T-cell (primary cell): ENCODE measurements at regions not wholly inside any gene's neighbourhood (a gene's known extent, or its start where the extent isn't known, plus 50 kb on each side); places are given as distances from the start of the nearest gene placed in this dataset.
"Not testable (repeated sequence)": the region's sequence is repeated elsewhere in the genome, so short reads cannot be mapped to it uniquely, and the experiment has no call there.

ENCODE experiments used
- ATAC-seq, 4 experiments: fragments of 200-7000 bp in 3 of 4; fragments of 150-1000 bp in 1 of 4; cut with Tn5 transposase; replicated peaks in 1 of 4; 1 replicate in 3 of 4; 2 replicates in 1 of 4; pipeline ENCODE4 v1.10.0; 2021; ENCODE audit warnings: moderate library complexity in 3 of 4, mild to moderate bottlenecking in 2 of 4, moderate number of reproducible peaks in 1 of 4
- CTCF ChIA-PET, 2 donors: fragments of 300-600 bp; sonication (Branson Sonifier 250); formaldehyde crosslinking; loops; one replicate each; lab custom pipeline; 2022; ENCODE audit warnings: antibody characterized with exemption in 2 of 2; lab: Charles Lee
- POLR2A ChIA-PET, 2 donors: fragments of 300-600 bp; sonication (Branson Sonifier 250); formaldehyde crosslinking; loops; one replicate each; lab custom pipeline; 2022; ENCODE audit warnings: antibody characterized with exemption in 2 of 2; lab: Charles Lee
- DNase-seq, 35 experiments: peaks; one replicate each; pipeline versions ENCODE4 v3.0.0 to v3.0.0-alpha.2; 2013 to 2023
- H3K27ac ChIP-seq: one replicate; pipeline ENCODE4 v1.5.1; 2013; ENCODE audit warnings: low read length
- H3K27me3 ChIP-seq, 2 experiments: replicated peaks in 1 of 2; 1 replicate in 1 of 2; 2 replicates in 1 of 2; pipeline versions ENCODE4 v1.6.1 to v1.7.0; 2013; ENCODE audit warnings: low read length in 1 of 2, mixed read lengths in 1 of 2; ENCODE audit not compliant: control insufficient read depth in 2 of 2, insufficient read depth in 2 of 2; ENCODE audit errors: extremely low read depth in 1 of 2
- H3K36me3 ChIP-seq, 2 donors: 1 replicate in 1 of 2; 2 replicates in 1 of 2; pipeline versions ENCODE4 v1.6.1 to v1.7.0; 2013; ENCODE audit warnings: low read length in 1 of 2; ENCODE audit not compliant: control insufficient read depth in 2 of 2, insufficient read depth in 1 of 2; ENCODE audit errors: extremely low read depth in 1 of 2
- H3K4me1 ChIP-seq, 2 experiments: 1 replicate in 1 of 2; 2 replicates in 1 of 2; pipeline versions ENCODE4 v1.6.1 to v1.7.0; 2013; ENCODE audit warnings: low read length in 2 of 2, mixed read lengths in 1 of 2; ENCODE audit not compliant: insufficient read depth in 2 of 2, control insufficient read depth in 1 of 2; ENCODE audit errors: extremely low read depth in 1 of 2
- H3K4me3 ChIP-seq, 2 donors: 1 replicate in 1 of 2; 2 replicates in 1 of 2; pipeline versions ENCODE4 v1.5.1 to v1.7.0; 2013; ENCODE audit warnings: mild to moderate bottlenecking in 2 of 2, low read length in 1 of 2, moderate library complexity in 1 of 2; ENCODE audit not compliant: control insufficient read depth in 1 of 2; ENCODE audit errors: extremely low read depth in 1 of 2
- H3K9me3 ChIP-seq: 2 replicates; pipeline ENCODE4 v1.7.0; 2013
- H3K27ac Mint-ChIP-seq, 2 donors: one replicate each; pipeline ENCODE4 v1.8.0; 2020 to 2021; ENCODE audit warnings: mild to moderate bottlenecking in 2 of 2, mixed read lengths in 2 of 2
- H3K27me3 Mint-ChIP-seq, 2 donors: one replicate each; pipeline ENCODE4 v1.8.0; 2021 to 2022; ENCODE audit warnings: mixed read lengths in 2 of 2
- H3K36me3 Mint-ChIP-seq: one replicate; pipeline ENCODE4 v1.8.0; 2021; ENCODE audit warnings: mixed read lengths
- H3K4me1 Mint-ChIP-seq, 3 donors: one replicate each; pipeline ENCODE4 v1.8.0; 2020 to 2022; ENCODE audit warnings: mixed read lengths in 3 of 3, mild to moderate bottlenecking in 1 of 3
- H3K4me3 Mint-ChIP-seq, 3 donors: one replicate each; pipeline ENCODE4 v1.8.0; 2020 to 2022; ENCODE audit warnings: mild to moderate bottlenecking in 3 of 3, mixed read lengths in 3 of 3, moderate library complexity in 3 of 3
- H3K9me3 Mint-ChIP-seq, 3 donors: one replicate each; pipeline ENCODE4 v1.8.0; 2020 to 2022; ENCODE audit warnings: mixed read lengths in 3 of 3
- WGBS: methylation state at CpG from one replicate; pipeline ENCODE4 v1.1.5; 2013; ENCODE audit warnings: missing lambda C conversion rate; ENCODE audit not compliant: insufficient coverage; 5-methylcytosine and 5-hydroxymethylcytosine counted together

GRCh38 chr3:159045279-159045885 is 243.5 kb downstream of the MFSD1 start:
- DNase-seq, result no peak
- Histone ChIP-seq H3K27me3 (no peaks in the 10 kb centered on the region), H3K9me3 (no peaks in the 10 kb centered on the region), H3K36me3 (no peaks in the 10 kb centered on the region), H3K27ac (no peak overlapping the region), H3K4me1 (no peaks in the 10 kb centered on the region), H3K4me3 (no peak overlapping the region)
- ChIA-PET CTCF (no interaction called here), POLR2A (no interaction called here)
- Mint-ChIP-seq H3K27ac (no peak overlapping the region), H3K9me3 (no peaks in the 10 kb centered on the region), H3K4me1 (no peaks in the 10 kb centered on the region), H3K4me3 (no peak overlapping the region), H3K27me3 (no peaks in the 10 kb centered on the region), H3K36me3 (no peaks in the 10 kb centered on the region)
- no peak for ATAC-seq
- WGBS, result 63% methylated on average over 4 of the region's 5 CpGs

- H3K4me3 Mint-ChIP-seq, result no peak overlapping the region
- Histone ChIP-seq H3K27me3 (no peaks in the 10 kb centered on the region), H3K36me3 (no peaks in the 10 kb centered on the region), H3K9me3 (no peaks in the 10 kb centered on the region), H3K27ac (no peak overlapping the region), H3K4me1 (no peaks in the 10 kb centered on the region), H3K4me3 (no peak overlapping the region)
- no peaks in the 10 kb centered on the region for H3K27me3 Mint-ChIP-seq
- DNase-seq (no peak), ATAC-seq (no peak)
- no peaks in the 10 kb centered on the region for H3K4me1 Mint-ChIP-seq
- WGBS, result no CpG with 5 or more reads among the region's 3 CpGs
- peaks cover 0 to 9% (median 3%) of the 10 kb centered on the region in 3 donors for H3K9me3 Mint-ChIP-seq
- H3K27ac Mint-ChIP-seq, result no peak overlapping the region
- POLR2A ChIA-PET, result no interaction called here
- H3K36me3 Mint-ChIP-seq, result no peaks in the 10 kb centered on the region
- CTCF ChIA-PET, result no interaction called here
These were observed 245.5 kb downstream of the MFSD1 start for GRCh38 chr3:159047361-159047760.

- H3K36me3 ChIP-seq, H3K4me3 Mint-ChIP-seq, H3K27me3 Mint-ChIP-seq, H3K4me1 ChIP-seq, H3K4me3 ChIP-seq, H3K27ac Mint-ChIP-seq, CTCF ChIA-PET, H3K27me3 ChIP-seq, H3K27ac ChIP-seq, POLR2A ChIA-PET, H3K36me3 Mint-ChIP-seq, H3K4me1 Mint-ChIP-seq, DNase-seq, H3K9me3 ChIP-seq, ATAC-seq: not testable (repeated sequence)
- no CpG with 5 or more reads among the region's 1 CpG for WGBS
- peaks cover 0 to 12% (median 11%) of the 10 kb centered on the region in 3 donors for H3K9me3 Mint-ChIP-seq
These were observed 250.6 kb downstream of the MFSD1 start for GRCh38 chr3:159052494-159052893.

- Histone ChIP-seq H3K9me3 (no peaks in the 10 kb centered on the region), H3K27me3 (no peaks in the 10 kb centered on the region), H3K4me3 (no peak overlapping the region), H3K36me3 (no peaks in the 10 kb centered on the region), H3K4me1 (no peaks in the 10 kb centered on the region), H3K27ac (no peak overlapping the region)
- H3K36me3 Mint-ChIP-seq, result no peaks in the 10 kb centered on the region
- no peaks in the 10 kb centered on the region for H3K27me3 Mint-ChIP-seq
- no peak for ATAC-seq
- no peak overlapping the region for H3K27ac Mint-ChIP-seq
- POLR2A ChIA-PET, result no interaction called here
- no peak overlapping the region for H3K4me3 Mint-ChIP-seq
- H3K4me1 Mint-ChIP-seq, result no peaks in the 10 kb centered on the region
- CTCF ChIA-PET, result no interaction called here
- no peak for DNase-seq
- H3K9me3 Mint-ChIP-seq, result peaks cover 0 to 10% (median 8%) of the 10 kb centered on the region in 3 donors
These were observed 255.8 kb downstream of the MFSD1 start for GRCh38 chr3:159057621-159058020.

- no peak overlapping the region for H3K27ac Mint-ChIP-seq
- no peak overlapping the region for H3K4me3 ChIP-seq
- H3K9me3 Mint-ChIP-seq, result peaks cover 0 to 10% (median 8%) of the 10 kb centered on the region in 3 donors
- 90% methylated on average over 2 of the region's 3 CpGs for WGBS
- DNase-seq, result no peak
- H3K36me3 ChIP-seq, result no peaks in the 10 kb centered on the region
- H3K27me3 ChIP-seq, result no peaks in the 10 kb centered on the region
- no peak overlapping the region for H3K4me3 Mint-ChIP-seq
- no peak for ATAC-seq
- no peak overlapping the region for H3K27ac ChIP-seq
- ChIA-PET POLR2A (no interaction called here), CTCF (no interaction called here)
- H3K36me3 Mint-ChIP-seq, result no peaks in the 10 kb centered on the region
- H3K27me3 Mint-ChIP-seq, result no peaks in the 10 kb centered on the region
- H3K4me1 Mint-ChIP-seq, result no peaks in the 10 kb centered on the region
- no peaks in the 10 kb centered on the region for H3K4me1 ChIP-seq
- H3K9me3 ChIP-seq, result no peaks in the 10 kb centered on the region
These were observed 257.0 kb downstream of the MFSD1 start for GRCh38 chr3:159058859-159059258.

GRCh38 chr3:159059395-159059794 is 257.5 kb downstream of the MFSD1 start:
- H3K27me3 Mint-ChIP-seq, result no peaks in the 10 kb centered on the region
- Histone ChIP-seq H3K9me3 (no peaks in the 10 kb centered on the region), H3K36me3 (no peaks in the 10 kb centered on the region), H3K4me1 (no peaks in the 10 kb centered on the region), H3K27ac (no peak overlapping the region), H3K4me3 (no peak overlapping the region), H3K27me3 (no peaks in the 10 kb centered on the region)
- no peak overlapping the region for H3K4me3 Mint-ChIP-seq
- ATAC-seq (no peak), DNase-seq (no peak)
- ChIA-PET POLR2A (no interaction called here), CTCF (interaction anchor here in 1 of 2 donors (0.6 kb wide), 1 partner anchor 245 kb away, joined by 5 read pairs; no protein-coding TSS in a partner anchor)
- 69% methylated on average over 2 of the region's 2 CpGs for WGBS
- no peaks in the 10 kb centered on the region for H3K36me3 Mint-ChIP-seq
- H3K4me1 Mint-ChIP-seq, result no peaks in the 10 kb centered on the region
- H3K27ac Mint-ChIP-seq, result no peak overlapping the region
- peaks cover 0 to 10% (median 5%) of the 10 kb centered on the region in 3 donors for H3K9me3 Mint-ChIP-seq
